Testis (tissue), 2 donors: ENCODE measurements at regions not wholly inside any gene's neighbourhood (a gene's known extent, or its start where the extent isn't known, plus 50 kb on each side); places are given as distances from the start of the nearest gene placed in this dataset.

Experiments used
- DNase-seq: peaks from one replicate; pipeline ENCODE4 v3.0.0-alpha.2; 2019
- H3K27ac ChIP-seq, 2 donors: fragments of 200-600 bp; sonication (generic); one replicate each; pipeline ENCODE4 v1.5.1; 2019
- H3K27me3 ChIP-seq: fragments of 200-600 bp; sonication (generic); one replicate; pipeline ENCODE4 v1.5.1; 2019
- H3K36me3 ChIP-seq: fragments of 200-600 bp; sonication (generic); one replicate; pipeline ENCODE4 v1.5.1; 2017; ENCODE audit warnings: low read depth; ENCODE audit errors: missing control alignments
- H3K4me1 ChIP-seq: fragments of 200-600 bp; sonication (generic); one replicate; pipeline ENCODE4 v1.5.1; 2019
- H3K4me3 ChIP-seq, 2 donors: fragments of 200-600 bp; sonication (generic); one replicate each; pipeline ENCODE4 v1.5.1; 2017 to 2019
- H3K9me3 ChIP-seq: fragments of 200-600 bp; sonication (generic); one replicate; pipeline ENCODE4 v1.5.1; 2017
- POLR2A ChIP-seq: fragments of 450-650 bp; IDR thresholded peaks from one replicate; pipeline ENCODE4 v1.6.1; 2017; ENCODE audit warnings: antibody characterized with exemption, mild to moderate bottlenecking, moderate library complexity
- WGBS, 2 donors: methylation state at CpG; one replicate each; pipeline ENCODE4 v1.1.5; 2018; 5-methylcytosine and 5-hydroxymethylcytosine counted together
- intact Hi-C: fragments of 100-400 bp; cut with DNase I; formaldehyde crosslinking; loops from one replicate; pipeline ENCODE4 v1.15.1; 2023; ENCODE audit warnings: low total_unique reads
- TF ChIP-seq, protein P1 (sequence below), 3 experiments: fragments of 450-650 bp in 2 of 3; fragments of 200-600 bp in 1 of 3; sonication (generic) in 1 of 3; IDR thresholded peaks; one replicate each; pipeline ENCODE4 v1.5.1; 2016 to 2019; ENCODE audit warnings: antibody characterized with exemption in 3 of 3, mild to moderate bottlenecking in 2 of 3, moderate library complexity in 1 of 3

DNA sequence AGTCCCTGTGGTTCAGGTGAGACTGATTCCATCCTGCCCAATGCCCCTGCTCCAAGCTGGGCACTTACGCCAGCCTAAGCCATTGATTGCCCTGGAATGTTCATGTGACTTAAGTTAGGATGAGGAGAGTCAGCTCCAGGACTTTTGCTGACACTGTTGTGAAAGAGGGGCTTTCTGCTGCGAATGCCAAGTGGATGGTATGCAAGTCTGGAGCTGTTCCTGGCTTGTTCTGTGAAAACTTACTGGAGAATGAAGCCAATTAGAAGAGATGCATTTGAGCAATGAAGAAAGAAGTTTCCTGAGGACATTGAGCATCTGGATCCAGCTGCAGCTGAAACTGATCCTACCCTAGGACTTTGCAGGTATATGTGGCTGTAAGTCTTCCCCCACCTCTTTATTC is 61.2 kb upstream of the ZFR start:
- Histone ChIP-seq H3K36me3 (no peaks in the 10 kb centered on the region), H3K27ac (no peak overlapping the region), H3K9me3 (no peaks in the 10 kb centered on the region), H3K4me3 (no peak overlapping the region), H3K4me1 (peaks cover 34% of the 10 kb centered on the region), H3K27me3 (no peaks in the 10 kb centered on the region)
- TF ChIP-seq, protein P1, sequence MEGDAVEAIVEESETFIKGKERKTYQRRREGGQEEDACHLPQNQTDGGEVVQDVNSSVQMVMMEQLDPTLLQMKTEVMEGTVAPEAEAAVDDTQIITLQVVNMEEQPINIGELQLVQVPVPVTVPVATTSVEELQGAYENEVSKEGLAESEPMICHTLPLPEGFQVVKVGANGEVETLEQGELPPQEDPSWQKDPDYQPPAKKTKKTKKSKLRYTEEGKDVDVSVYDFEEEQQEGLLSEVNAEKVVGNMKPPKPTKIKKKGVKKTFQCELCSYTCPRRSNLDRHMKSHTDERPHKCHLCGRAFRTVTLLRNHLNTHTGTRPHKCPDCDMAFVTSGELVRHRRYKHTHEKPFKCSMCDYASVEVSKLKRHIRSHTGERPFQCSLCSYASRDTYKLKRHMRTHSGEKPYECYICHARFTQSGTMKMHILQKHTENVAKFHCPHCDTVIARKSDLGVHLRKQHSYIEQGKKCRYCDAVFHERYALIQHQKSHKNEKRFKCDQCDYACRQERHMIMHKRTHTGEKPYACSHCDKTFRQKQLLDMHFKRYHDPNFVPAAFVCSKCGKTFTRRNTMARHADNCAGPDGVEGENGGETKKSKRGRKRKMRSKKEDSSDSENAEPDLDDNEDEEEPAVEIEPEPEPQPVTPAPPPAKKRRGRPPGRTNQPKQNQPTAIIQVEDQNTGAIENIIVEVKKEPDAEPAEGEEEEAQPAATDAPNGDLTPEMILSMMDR (IDR thresholded peaks at IDR 0.05) = no peak
- no peak for TF ChIP-seq POLR2A
- 42% methylated on average over 2 of the region's 2 CpGs; no CpG with 5 or more reads in 1 of the 2 donors for WGBS, 2 donors
- no peak for DNase-seq
- intact Hi-C loops = no loop called here

DNA sequence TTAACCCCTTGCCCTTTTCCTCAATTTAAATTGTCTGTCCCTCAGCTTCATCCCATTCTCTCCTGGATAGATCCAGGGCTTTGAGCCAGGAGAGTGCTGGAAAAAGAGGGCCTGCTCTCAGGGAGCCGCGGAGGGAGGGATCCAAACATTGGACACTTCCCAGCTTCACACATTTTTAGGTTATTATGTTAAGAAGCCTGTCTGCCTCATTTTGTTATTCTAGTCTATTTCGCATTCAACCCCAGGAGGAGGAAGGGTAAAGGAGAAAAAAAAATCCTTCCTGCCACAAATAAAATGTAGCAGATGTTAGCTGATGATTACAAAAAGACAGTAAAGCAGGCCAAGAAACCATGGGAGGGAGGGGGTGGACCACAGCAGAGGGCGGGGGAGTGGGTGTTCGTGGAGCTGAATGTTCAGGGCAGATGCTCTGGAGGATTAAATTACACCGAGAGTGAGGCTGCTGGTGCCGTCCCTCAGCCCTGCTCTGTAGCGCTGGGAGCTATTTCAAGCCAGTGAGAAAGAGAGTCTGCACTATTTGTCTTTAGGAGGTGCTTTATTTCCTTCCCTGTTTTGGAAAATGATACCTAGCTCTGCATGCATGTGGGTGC is 60.6 kb upstream of the ZFR start:
- H3K4me1 ChIP-seq = peaks cover 34% of the 10 kb centered on the region
- peak; percentile 79 for DNase-seq
- no peaks in the 10 kb centered on the region for H3K36me3 ChIP-seq
- peak overlapping the region in 1 of 2 donors; percentile 10 for H3K27ac ChIP-seq
- no peak for TF ChIP-seq POLR2A
- no peaks in the 10 kb centered on the region for H3K9me3 ChIP-seq
- 10 to 13% methylated on average over 8 of the region's 8 CpGs for WGBS, 2 donors
- H3K27me3 ChIP-seq = no peaks in the 10 kb centered on the region
- no peak overlapping the region for H3K4me3 ChIP-seq
- intact Hi-C loops = no loop called here

DNA sequence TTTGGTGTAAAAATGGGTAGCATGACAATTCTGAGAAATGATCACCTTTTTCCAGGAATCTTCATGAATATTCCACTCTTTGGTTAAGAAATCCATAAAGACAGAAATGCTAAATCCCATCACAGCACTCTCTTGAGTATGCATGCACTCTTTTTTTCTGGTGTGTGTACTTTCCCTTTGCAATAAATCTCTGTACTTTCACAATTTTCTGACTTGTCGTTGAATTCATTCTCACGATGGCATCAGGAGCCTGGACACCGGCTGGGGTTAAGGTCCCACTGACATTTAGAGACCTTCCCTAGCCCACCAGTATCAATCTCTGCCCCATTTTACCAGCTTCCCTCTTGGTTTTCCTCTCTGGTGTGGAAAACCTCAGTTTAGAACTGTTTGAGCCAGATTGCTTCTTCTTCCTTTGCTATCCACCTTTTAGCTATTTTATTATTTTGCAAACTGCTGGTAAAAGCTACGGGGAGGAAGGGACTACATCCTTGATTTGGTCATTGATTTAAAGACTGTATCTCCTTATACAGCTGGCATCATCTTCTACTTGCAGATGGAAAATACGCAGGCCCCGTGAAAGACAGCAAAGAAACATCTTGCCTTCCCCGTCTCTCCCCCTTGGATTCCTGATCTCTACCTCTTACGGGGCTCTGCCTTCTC is 59.9 kb upstream of the ZFR start:
- TF ChIP-seq POLR2A = no peak
- TF ChIP-seq, protein P1 (IDR thresholded peaks at IDR 0.05) = no peak
- H3K27ac ChIP-seq = peak overlapping the region in 1 of 2 donors; percentile 10
- no peaks in the 10 kb centered on the region for H3K9me3 ChIP-seq
- intact Hi-C loops = no loop called here
- H3K4me1 ChIP-seq = peaks cover 34% of the 10 kb centered on the region
- H3K27me3 ChIP-seq = no peaks in the 10 kb centered on the region
- WGBS, 2 donors = 19 to 37% methylated on average over 8 of the region's 8 CpGs
- H3K36me3 ChIP-seq = no peaks in the 10 kb centered on the region
- H3K4me3 ChIP-seq = no peak overlapping the region
- no peak for DNase-seq

DNA sequence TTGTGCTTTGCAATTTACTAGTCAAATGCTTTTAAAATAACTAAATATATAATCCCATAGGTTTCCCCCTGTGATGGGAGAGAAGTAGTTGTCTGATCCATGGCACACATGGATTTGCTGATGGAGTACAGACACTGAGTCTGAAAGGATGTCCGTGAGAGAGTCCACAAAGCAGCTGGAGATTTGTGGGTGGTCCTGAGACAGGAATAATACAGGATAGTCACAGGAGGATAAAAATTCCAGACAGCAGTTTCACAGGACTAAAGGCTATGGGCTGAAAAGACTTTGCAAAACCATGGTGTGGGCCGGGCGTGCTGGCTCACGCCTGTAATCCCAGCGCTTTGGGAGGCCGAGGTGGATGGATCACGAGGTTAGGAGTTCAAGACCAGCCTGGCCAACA is 58.7 kb upstream of the ZFR start:
- Histone ChIP-seq H3K9me3 (no peaks in the 10 kb centered on the region), H3K36me3 (no peaks in the 10 kb centered on the region), H3K27me3 (no peaks in the 10 kb centered on the region), H3K4me1 (peaks cover 34% of the 10 kb centered on the region), H3K27ac (no peak overlapping the region), H3K4me3 (no peak overlapping the region)
- WGBS, 2 donors = 62 to 65% methylated on average over 7 of the region's 7 CpGs
- DNase-seq = no peak
- TF ChIP-seq POLR2A = no peak
- intact Hi-C loops = no loop called here

DNA sequence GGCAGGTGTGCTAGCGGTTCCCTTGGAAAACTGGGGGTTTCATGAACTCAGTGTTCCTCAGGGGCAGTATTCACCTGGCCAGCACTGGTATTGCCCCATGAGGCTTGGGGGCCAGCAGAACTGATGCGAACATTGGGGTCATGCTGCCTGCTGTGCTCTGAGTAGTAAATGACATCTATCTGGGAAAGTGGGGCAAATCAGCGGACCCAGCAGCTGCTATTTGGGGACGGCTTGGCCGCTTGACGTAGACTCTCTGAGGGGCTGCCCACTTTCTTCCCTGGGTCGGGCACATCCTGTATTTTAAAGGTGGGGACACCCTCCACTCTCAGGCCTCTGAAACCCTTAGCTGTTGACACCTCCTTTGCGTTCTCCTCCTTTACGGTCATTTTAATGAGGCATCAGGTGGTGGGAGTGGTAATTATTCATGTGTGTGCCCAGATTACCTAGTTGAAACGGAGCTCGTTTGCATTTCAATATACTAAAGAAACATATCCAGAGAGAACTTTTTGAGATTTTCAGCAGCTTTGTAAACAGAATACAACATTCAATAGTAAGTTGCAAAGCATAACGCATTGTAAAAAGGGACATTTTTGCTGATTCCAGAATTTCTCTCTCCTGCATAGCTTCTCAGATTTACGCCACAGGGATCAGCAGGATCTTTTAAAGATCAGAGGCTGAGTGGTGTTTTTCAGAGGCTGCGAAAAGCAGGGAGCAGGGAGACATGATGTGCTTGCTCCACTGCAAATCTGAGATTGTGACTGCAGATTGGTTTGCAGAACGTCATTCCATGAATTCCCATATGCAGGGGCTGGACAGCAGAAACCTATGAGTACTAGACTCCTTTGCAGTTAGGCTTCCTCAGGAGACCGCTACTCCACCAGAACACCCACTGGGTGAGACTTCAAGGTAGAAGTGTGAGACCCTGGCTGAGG is 56.8 kb upstream of the ZFR start:
- Histone ChIP-seq H3K27ac (no peak overlapping the region), H3K4me3 (no peak overlapping the region), H3K36me3 (no peaks in the 10 kb centered on the region), H3K4me1 (peaks cover 30% of the 10 kb centered on the region), H3K9me3 (no peaks in the 10 kb centered on the region), H3K27me3 (no peaks in the 10 kb centered on the region)
- intact Hi-C loops = no loop called here
- no peak for DNase-seq
- no peak for TF ChIP-seq POLR2A
- TF ChIP-seq, protein P1 (IDR thresholded peaks at IDR 0.05) = no peak
- 56 to 59% methylated on average over 16 of the region's 16 CpGs for WGBS, 2 donors
